ENCODE measurements at regions not wholly inside any gene's neighbourhood (a gene's known extent, or its start where the extent isn't known, plus 50 kb on each side); places are given as distances from the start of the nearest gene placed in this dataset.

- no peak for TF ChIP-seq CTCF (IDR thresholded peaks at IDR 0.05; ENCODE audit: unreplicated experiment)
- DNase-seq (ENCODE audit: unreplicated experiment) = no peak
- H3K9me3 Mint-ChIP-seq (ENCODE audit: unreplicated experiment) = no peaks in the 10 kb centered on the region
- no peak overlapping the region for H3K4me3 Mint-ChIP-seq (ENCODE audit: unreplicated experiment)
- ChIA-PET POLR2A (no interaction called here), CTCF (no interaction called here)
- no peaks in the 10 kb centered on the region for H3K4me1 Mint-ChIP-seq (ENCODE audit: insufficient read depth, unreplicated experiment)
- H3K27ac Mint-ChIP-seq (ENCODE audit: low read depth, unreplicated experiment) = no peak overlapping the region
- no TSS peak for BruUV-seq (replicated peaks)
- H3K36me3 Mint-ChIP-seq (ENCODE audit: insufficient read depth, unreplicated experiment) = no peaks in the 10 kb centered on the region
- no peaks in the 10 kb centered on the region for H3K27me3 Mint-ChIP-seq (ENCODE audit: insufficient read depth, unreplicated experiment)
- intact Hi-C loops (cut with micrococcal nuclease) = no loop called here
Measured at GRCh38 chr2:240350006-240350355, 85.5 kb upstream of the GPC1 start.

- H3K27ac Mint-ChIP-seq (ENCODE audit: low read depth, unreplicated experiment) = no peak overlapping the region
- ChIA-PET POLR2A (no interaction called here), CTCF (no interaction called here)
- no peak for TF ChIP-seq CTCF (IDR thresholded peaks at IDR 0.05; ENCODE audit: unreplicated experiment)
- H3K4me1 Mint-ChIP-seq (ENCODE audit: insufficient read depth, unreplicated experiment) = no peaks in the 10 kb centered on the region
- no TSS peak for BruUV-seq (replicated peaks)
- H3K27me3 Mint-ChIP-seq (ENCODE audit: insufficient read depth, unreplicated experiment) = peaks cover 3% of the 10 kb centered on the region
- no peaks in the 10 kb centered on the region for H3K36me3 Mint-ChIP-seq (ENCODE audit: insufficient read depth, unreplicated experiment)
- intact Hi-C loops (cut with micrococcal nuclease) = no loop called here
- H3K9me3 Mint-ChIP-seq (ENCODE audit: unreplicated experiment) = no peaks in the 10 kb centered on the region
- no peak for DNase-seq (ENCODE audit: unreplicated experiment)
- no peak overlapping the region for H3K4me3 Mint-ChIP-seq (ENCODE audit: unreplicated experiment)
Measured at GRCh38 chr2:240350696-240351087, 84.8 kb upstream of the GPC1 start.

GRCh38 chr2:240351088-240351741, 84.2 kb upstream of the GPC1 start:
- H3K4me1 Mint-ChIP-seq (ENCODE audit: insufficient read depth, unreplicated experiment) = no peaks in the 10 kb centered on the region
- peaks cover 8% of the 10 kb centered on the region for H3K27me3 Mint-ChIP-seq (ENCODE audit: insufficient read depth, unreplicated experiment)
- BruUV-seq (replicated peaks) = no TSS peak
- H3K4me3 Mint-ChIP-seq (ENCODE audit: unreplicated experiment) = no peak overlapping the region
- no peak for TF ChIP-seq CTCF (IDR thresholded peaks at IDR 0.05; ENCODE audit: unreplicated experiment)
- intact Hi-C loops (cut with micrococcal nuclease) = no loop called here
- no peak overlapping the region for H3K27ac Mint-ChIP-seq (ENCODE audit: low read depth, unreplicated experiment)
- DNase-seq (ENCODE audit: unreplicated experiment) = no peak
- POLR2A ChIA-PET = no interaction called here
- H3K36me3 Mint-ChIP-seq (ENCODE audit: insufficient read depth, unreplicated experiment) = no peaks in the 10 kb centered on the region
- no peaks in the 10 kb centered on the region for H3K9me3 Mint-ChIP-seq (ENCODE audit: unreplicated experiment)
- CTCF ChIA-PET = no interaction called here

GRCh38 chr2:240351826-240352426, 83.5 kb upstream of the GPC1 start:
- intact Hi-C loops (cut with micrococcal nuclease) = no loop called here
- DNase-seq (ENCODE audit: unreplicated experiment) = no peak
- no TSS peak for BruUV-seq (replicated peaks)
- H3K27me3 Mint-ChIP-seq (ENCODE audit: insufficient read depth, unreplicated experiment) = peaks cover 15% of the 10 kb centered on the region
- ChIA-PET CTCF (no interaction called here), POLR2A (no interaction called here)
- TF ChIP-seq CTCF (IDR thresholded peaks at IDR 0.05; ENCODE audit: unreplicated experiment) = no peak
- no peaks in the 10 kb centered on the region for H3K9me3 Mint-ChIP-seq (ENCODE audit: unreplicated experiment)
- no peaks in the 10 kb centered on the region for H3K4me1 Mint-ChIP-seq (ENCODE audit: insufficient read depth, unreplicated experiment)
- H3K27ac Mint-ChIP-seq (ENCODE audit: low read depth, unreplicated experiment) = no peak overlapping the region
- H3K36me3 Mint-ChIP-seq (ENCODE audit: insufficient read depth, unreplicated experiment) = no peaks in the 10 kb centered on the region
- H3K4me3 Mint-ChIP-seq (ENCODE audit: unreplicated experiment) = no peak overlapping the region
